GM12878 (cell line): ENCODE measurements at regions not wholly inside any gene's neighbourhood (a gene's known extent, or its start where the extent isn't known, plus 50 kb on each side); places are given as distances from the start of the nearest gene placed in this dataset.

Experiments
- ATAC-seq: fragments of 200-7000 bp; cut with Tn5 transposase; 3 replicates; pipeline ENCODE4 v1.9.1; 2020; ENCODE audit warnings: mild to moderate bottlenecking, moderate library complexity
- BruUV-seq: library from RNA; stranded (reverse); fragments of 400-500 nt; replicated peaks from 2 replicates; lab custom pipeline; 2021; lab: Mats Ljungman, UMichigan
- CTCF ChIA-PET: fragments of 300-600 bp; sonication (Branson Sonifier 250); formaldehyde crosslinking; extraction: SDS; loops from one replicate; lab custom pipeline; 2021; ENCODE audit warnings: inconsistent platforms; lab: Yijun Ruan, JAX
- POLR2A ChIA-PET: fragments of 350-600 bp; formaldehyde crosslinking; extraction: SDS; loops from one replicate; lab custom pipeline; 2021; ENCODE audit warnings: inconsistent platforms; lab: Charles Lee
- RAD21 ChIA-PET: fragments of 300-600 bp; sonication (Branson Sonifier 250); formaldehyde crosslinking; loops from one replicate; lab custom pipeline; 2023; ENCODE audit warnings: antibody characterized with exemption; ENCODE audit not compliant: unreplicated experiment; lab: Charles Lee
- SMC1A ChIA-PET: fragments of 300-600 bp; sonication (Branson Sonifier 250); formaldehyde crosslinking; loops from one replicate; lab custom pipeline; 2023; ENCODE audit not compliant: unreplicated experiment, uncharacterized antibody; lab: Charles Lee
- DNase-seq: peaks from one replicate; pipeline ENCODE4 v3.0.0-alpha.2; 2011; ENCODE audit warnings: low read depth, low spot score
- FAIRE-seq: peaks from 3 replicates; lab custom pipeline; 2011; peaks lifted over from hg19 to GRCh38; lab: Jason Lieb, UNC
- H2AFZ ChIP-seq: 2 replicates; pipeline ENCODE4 v1.6.0; 2011; ENCODE audit warnings: low read depth, low read length, control low read depth; ENCODE audit not compliant: control insufficient read depth
- H3K27ac ChIP-seq: 2 replicates; pipeline ENCODE4 v1.5.1; 2011; ENCODE audit warnings: control low read depth; ENCODE audit not compliant: control insufficient read depth, insufficient read depth
- H3K27me3 ChIP-seq, 2 experiments: replicated peaks in 1 of 2; 2 replicates each; pipeline versions ENCODE4 v1.6.0 to v1.6.1; 2011; ENCODE audit warnings: low read length in 1 of 2; ENCODE audit not compliant: control insufficient read depth in 2 of 2, insufficient read depth in 2 of 2
- H3K36me3 ChIP-seq, 2 experiments: 2 replicates each; pipeline ENCODE4 v1.5.1; 2011; ENCODE audit warnings: low read length in 1 of 2; ENCODE audit not compliant: control insufficient read depth in 2 of 2, insufficient read depth in 2 of 2
- H3K4me1 ChIP-seq: 2 replicates; pipeline ENCODE4 v1.6.1; 2011; ENCODE audit warnings: mild to moderate bottlenecking, low read length, moderate library complexity, mixed read lengths; ENCODE audit not compliant: control insufficient read depth, insufficient read depth
- H3K4me2 ChIP-seq: 2 replicates; pipeline ENCODE4 v1.6.0; 2011; ENCODE audit warnings: control low read depth; ENCODE audit not compliant: control insufficient read depth, insufficient read depth
- H3K4me3 ChIP-seq: fragments of 200-600 bp; sonication (generic); 2 replicates; pipeline ENCODE4 v1.5.1; 2016
- H3K79me2 ChIP-seq: 2 replicates; pipeline ENCODE4 v1.6.0; 2011; ENCODE audit warnings: low read length; ENCODE audit not compliant: control insufficient read depth, insufficient read depth
- H3K9ac ChIP-seq: 2 replicates; pipeline ENCODE4 v1.8.0; 2011; ENCODE audit warnings: low read length, control low read depth, mixed read lengths; ENCODE audit not compliant: control insufficient read depth, insufficient read depth
- H3K9me3 ChIP-seq: replicated peaks from 3 replicates; pipeline ENCODE4 v1.5.1; 2011; ENCODE audit warnings: mild to moderate bottlenecking, low read length; ENCODE audit not compliant: control insufficient read depth, insufficient read depth
- H4K20me1 ChIP-seq: 2 replicates; pipeline ENCODE4 v1.6.0; 2011; ENCODE audit not compliant: control insufficient read depth, insufficient read depth
- CREB1 ChIP-seq: IDR thresholded peaks from 2 replicates; pipeline ENCODE4 v1.6.1; 2012; ENCODE audit warnings: low read depth, mild to moderate bottlenecking, inconsistent platforms
- IRF4 ChIP-seq: IDR thresholded peaks from 2 replicates; pipeline ENCODE4 v1.6.1; 2011; ENCODE audit warnings: low read depth, low read length
- JUNB ChIP-seq: IDR thresholded peaks from 2 replicates; pipeline ENCODE4 v1.6.1; 2016; ENCODE audit warnings: antibody characterized with exemption, mild to moderate bottlenecking
- JUND ChIP-seq: IDR thresholded peaks from 2 replicates; pipeline ENCODE4 v1.6.1; 2012; ENCODE audit warnings: low read depth, mild to moderate bottlenecking, low read length, improper control_type of control experiment, moderate library complexity
- MYC ChIP-seq: IDR thresholded peaks from 2 replicates; pipeline ENCODE4 v1.6.1; 2011; ENCODE audit warnings: mild to moderate bottlenecking, low read length, moderate library complexity, inconsistent platforms; ENCODE audit not compliant: insufficient read depth, insufficient replicate concordance, insufficient read length, severe bottlenecking
- NRF1 ChIP-seq: conservative IDR thresholded peaks from 2 replicates; pipeline ENCODE4 v1.6.1; 2011; ENCODE audit warnings: mild to moderate bottlenecking, low read depth, low read length, improper control_type of control experiment
- RAD21 ChIP-seq: IDR thresholded peaks from 2 replicates; pipeline ENCODE4 v1.6.1; 2011; ENCODE audit warnings: mild to moderate bottlenecking, low read depth, low read length, moderate library complexity; ENCODE audit not compliant: insufficient read depth
- RUNX3 ChIP-seq: IDR thresholded peaks from 2 replicates; pipeline ENCODE4 v1.6.1; 2012; ENCODE audit warnings: low read length, inconsistent platforms
- SMAD5 ChIP-seq: IDR thresholded peaks from 2 replicates; pipeline ENCODE4 v1.6.1; 2016; ENCODE audit warnings: antibody characterized with exemption, low read depth
- SMARCA5 ChIP-seq: fragments of 450-650 bp; IDR thresholded peaks from 2 replicates; pipeline ENCODE4 v1.6.1; 2017; ENCODE audit warnings: mild to moderate bottlenecking
- SMC3 ChIP-seq: IDR thresholded peaks from 2 replicates; pipeline ENCODE4 v1.6.1; 2011; ENCODE audit warnings: low read length, improper control_type of control experiment, borderline replicate concordance
- ZNF24 ChIP-seq: fragments of 450-650 bp; IDR thresholded peaks from 2 replicates; pipeline ENCODE4 v1.6.1; 2017; ENCODE audit warnings: antibody characterized with exemption, mild to moderate bottlenecking
- WGBS: methylation state at CpG from one replicate; pipeline ENCODE4 v1.1.6; 2016; ENCODE audit warnings: low lambda C conversion rate; ENCODE audit not compliant: insufficient replicate concordance, insufficient coverage; ENCODE audit errors: missing lambda C conversion rate; 5-methylcytosine and 5-hydroxymethylcytosine counted together
- in situ Hi-C: fragments of 300-500 bp; cut with MboI; formaldehyde crosslinking; loops from 9 replicates; pipeline ENCODE4 v1.14.3; 2018; ENCODE audit warnings: mixed read lengths
- intact Hi-C: fragments of 100-400 bp; cut with micrococcal nuclease; formaldehyde crosslinking; loops from one replicate; pipeline ENCODE4 v1.14.2; 2022; ENCODE audit not compliant: unreplicated experiment
- TF ChIP-seq, protein P1 (sequence below), 3 experiments: IDR thresholded peaks in 2 of 3; conservative IDR thresholded peaks in 1 of 3; 2 replicates each; pipeline ENCODE4 v1.5.1; 2011; ENCODE audit warnings: low read depth in 3 of 3, low read length in 3 of 3, mild to moderate bottlenecking in 3 of 3, control low read depth in 2 of 3, moderate library complexity in 2 of 3, inconsistent platforms in 1 of 3, mixed read lengths in 1 of 3; ENCODE audit not compliant: control insufficient read depth in 2 of 3, insufficient read depth in 1 of 3; ENCODE audit errors: extremely low read depth in 1 of 3

- H2AFZ ChIP-seq = no peak overlapping the region
- no peak overlapping the region for H3K4me2 ChIP-seq
- ATAC-seq = peak; percentile 98
- POLR2A ChIA-PET = no interaction called here
- CTCF ChIA-PET = interaction anchor here (1.1 to 2.2 kb wide), 6 partner anchors 9 to 116 kb away, joined by 3 to 19 read pairs (median 6); no protein-coding TSS in a partner anchor
- 0% methylated on average over 2 of the region's 2 CpGs for WGBS
- intact Hi-C loops (no loop called here), in situ Hi-C loops (no loop called here)
- no peak overlapping the region for H3K4me3 ChIP-seq
- H3K36me3 ChIP-seq = no peaks in the 10 kb centered on the region
- H3K9ac ChIP-seq = no peak overlapping the region
- no peaks in the 10 kb centered on the region for H4K20me1 ChIP-seq
- no peaks in the 10 kb centered on the region for H3K4me1 ChIP-seq
- H3K27ac ChIP-seq = no peak overlapping the region
- TF ChIP-seq, protein P1, sequence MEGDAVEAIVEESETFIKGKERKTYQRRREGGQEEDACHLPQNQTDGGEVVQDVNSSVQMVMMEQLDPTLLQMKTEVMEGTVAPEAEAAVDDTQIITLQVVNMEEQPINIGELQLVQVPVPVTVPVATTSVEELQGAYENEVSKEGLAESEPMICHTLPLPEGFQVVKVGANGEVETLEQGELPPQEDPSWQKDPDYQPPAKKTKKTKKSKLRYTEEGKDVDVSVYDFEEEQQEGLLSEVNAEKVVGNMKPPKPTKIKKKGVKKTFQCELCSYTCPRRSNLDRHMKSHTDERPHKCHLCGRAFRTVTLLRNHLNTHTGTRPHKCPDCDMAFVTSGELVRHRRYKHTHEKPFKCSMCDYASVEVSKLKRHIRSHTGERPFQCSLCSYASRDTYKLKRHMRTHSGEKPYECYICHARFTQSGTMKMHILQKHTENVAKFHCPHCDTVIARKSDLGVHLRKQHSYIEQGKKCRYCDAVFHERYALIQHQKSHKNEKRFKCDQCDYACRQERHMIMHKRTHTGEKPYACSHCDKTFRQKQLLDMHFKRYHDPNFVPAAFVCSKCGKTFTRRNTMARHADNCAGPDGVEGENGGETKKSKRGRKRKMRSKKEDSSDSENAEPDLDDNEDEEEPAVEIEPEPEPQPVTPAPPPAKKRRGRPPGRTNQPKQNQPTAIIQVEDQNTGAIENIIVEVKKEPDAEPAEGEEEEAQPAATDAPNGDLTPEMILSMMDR (IDR thresholded peaks at IDR 0.05 in 2 of 3, conservative IDR thresholded peaks at IDR 0.05 in 1 of 3; ENCODE audit: control insufficient read depth in 2 of 3, extremely low read depth in 1 of 3, insufficient read depth in 1 of 3, low read depth in 3 of 3, low read length in 3 of 3) = peak; percentile 51 to 66 (median 59)
- 0 out of 2 replicates have a peak, but pooled peaks have one; percentile 10 for TF ChIP-seq ZNF24
- no peak for TF ChIP-seq CREB1
- 0 out of 2 replicates have a peak, but pooled peaks have one; percentile 38 for TF ChIP-seq IRF4
- TF ChIP-seq NRF1 = no peak
- TF ChIP-seq MYC = no peak
- no peak for TF ChIP-seq SMARCA5
- 0 out of 2 replicates have a peak, but pooled peaks have one; percentile 20 for TF ChIP-seq JUND
- TF ChIP-seq SMAD5 = no peak
- TF ChIP-seq SMC3 = peak; percentile 37; the same call in 1 of the 2 replicates
- TF ChIP-seq JUNB = peak; percentile 77
- TF ChIP-seq RUNX3 = peak; percentile 49; the same call in 1 of the 2 replicates
- TF ChIP-seq RAD21 = peak; percentile 43; the same call in 1 of the 2 replicates
- H3K79me2 ChIP-seq = no peaks in the 10 kb centered on the region
- BruUV-seq = no TSS peak
- SMC1A ChIA-PET = interaction anchor here (0.8 to 2.3 kb wide), 6 partner anchors 10 to 79 kb away, joined by 3 to 15 read pairs (median 3); no protein-coding TSS in a partner anchor
- H3K27me3 ChIP-seq = no peaks in the 10 kb centered on the region
- peak; percentile 31 for FAIRE-seq
- no peaks in the 10 kb centered on the region for H3K9me3 ChIP-seq
- RAD21 ChIA-PET = interaction anchor here (0.7 to 2.0 kb wide), 4 partner anchors 10 to 116 kb away, joined by 3 to 18 read pairs (median 5); no protein-coding TSS in a partner anchor
- DNase-seq = peak; percentile 53
Observed at GRCh38 chrX:63128509-63128908, 222.6 kb downstream of the SPIN4 start.
